Gastrocnemius medialis (tissue), 4 donors: ENCODE measurements at regions not wholly inside any gene's neighbourhood (a gene's known extent, or its start where the extent isn't known, plus 50 kb on each side); places are given as distances from the start of the nearest gene placed in this dataset.
A peak's percentile ranks its signal among the peaks of the same experiment; 100 is the strongest.

Experiments
- ATAC-seq, 2 donors: fragments of 150-250 bp; one replicate each; pipeline ENCODE4 v1.9.1; 2016
- DNase-seq, 2 donors: peaks; one replicate each; pipeline ENCODE4 v3.0.0-alpha.2; 2019
- H3K27ac ChIP-seq, 4 donors: fragments of 200-600 bp; sonication (generic); 1 replicate in 1 of 4; 2 replicates in 3 of 4; pipeline ENCODE4 v1.5.1; 2016 to 2018; ENCODE audit warnings: mild to moderate bottlenecking in 2 of 4, moderate library complexity in 1 of 4
- H3K27me3 ChIP-seq, 3 donors: fragments of 200-600 bp; sonication (generic) in 2 of 3; 1 replicate in 1 of 3; 2 replicates in 2 of 3; pipeline versions ENCODE4 v1.5.1 to v1.6.0; 2016 to 2019; ENCODE audit warnings: mild to moderate bottlenecking in 1 of 3, moderate library complexity in 1 of 3
- H3K36me3 ChIP-seq, 2 donors: fragments of 200-600 bp; sonication (generic) in 1 of 2; one replicate each; pipeline ENCODE4 v1.5.1; 2017 to 2018
- H3K4me1 ChIP-seq, 2 donors: fragments of 200-600 bp; sonication (generic) in 1 of 2; one replicate each; pipeline ENCODE4 v1.5.1; 2016 to 2017; ENCODE audit warnings: mild to moderate bottlenecking in 2 of 2
- H3K4me3 ChIP-seq, 4 donors: fragments of 200-600 bp; sonication (generic) in 3 of 4; 1 replicate in 1 of 4; 2 replicates in 3 of 4; pipeline ENCODE4 v1.5.1; 2016 to 2019; ENCODE audit warnings: mild to moderate bottlenecking in 2 of 4
- H3K9me3 ChIP-seq, 3 donors: fragments of 200-600 bp; sonication (generic) in 2 of 3; 1 replicate in 1 of 3; 2 replicates in 2 of 3; pipeline ENCODE4 v1.5.1; 2016 to 2019
- POLR2A ChIP-seq, 2 donors: fragments of 450-650 bp; IDR thresholded peaks; one replicate each; pipeline ENCODE4 v1.6.1; 2017; ENCODE audit warnings: antibody characterized with exemption in 2 of 2, mild to moderate bottlenecking in 2 of 2, moderate library complexity in 2 of 2
- in situ Hi-C, 4 donors: fragments of 200-750 bp; cut with MboI; loops; one replicate each; pipeline versions ENCODE4 v1.15.0 to v1.8.0; 2017; ENCODE audit warnings: low sequenced_read_pairs in 4 of 4
- intact Hi-C: fragments of 100-400 bp; cut with DNase I; formaldehyde crosslinking; loops from one replicate; pipeline ENCODE4 v1.15.1; 2023; ENCODE audit warnings: low total_unique reads
- TF ChIP-seq, protein P1 (sequence below), 5 experiments: fragments of 450-650 bp in 3 of 5; fragments of 200-600 bp in 2 of 5; sonication (generic) in 2 of 5; IDR thresholded peaks in 4 of 5; conservative IDR thresholded peaks in 1 of 5; 1 replicate in 4 of 5; 2 replicates in 1 of 5; pipeline ENCODE4 v1.5.1; 2016 to 2019; ENCODE audit warnings: antibody characterized with exemption in 5 of 5, mild to moderate bottlenecking in 3 of 5, moderate library complexity in 3 of 5

DNA sequence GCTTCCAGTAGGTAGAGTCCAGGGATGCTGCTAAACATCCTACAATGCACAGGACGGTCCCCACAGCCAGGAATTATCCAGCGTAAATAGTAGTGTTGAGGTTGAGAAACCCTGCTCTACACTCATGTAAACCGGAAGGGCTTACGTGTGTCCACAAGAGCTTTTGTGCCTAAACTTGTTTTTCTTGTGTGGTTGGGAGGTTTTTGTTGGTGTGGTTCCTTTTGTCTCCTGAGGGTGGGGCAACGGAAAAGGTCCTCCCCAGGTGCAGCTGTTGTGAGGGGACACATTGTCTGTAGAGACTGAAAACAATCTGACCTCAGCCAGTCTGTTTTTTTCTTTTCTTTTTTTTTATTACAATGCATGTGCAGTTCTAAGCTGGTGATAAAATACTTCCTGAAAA lies 72.7 kb upstream of the MGAT5 start:
- in situ Hi-C loops, result no loop called here
- H3K27ac ChIP-seq, result peak overlapping the region in 1 of 4 donors; percentile 25
- no peaks in the 10 kb centered on the region for H3K27me3 ChIP-seq
- no peak for TF ChIP-seq POLR2A (IDR thresholded peaks at IDR 0.05)
- intact Hi-C loops, result no loop called here
- H3K36me3 ChIP-seq, result no peaks in the 10 kb centered on the region
- DNase-seq, result no peak
- H3K4me1 ChIP-seq, result peaks cover 0 to 5% of the 10 kb centered on the region in 2 donors
- H3K9me3 ChIP-seq, result no peaks in the 10 kb centered on the region
- H3K4me3 ChIP-seq, result no peak overlapping the region
- no peak for ATAC-seq

DNA sequence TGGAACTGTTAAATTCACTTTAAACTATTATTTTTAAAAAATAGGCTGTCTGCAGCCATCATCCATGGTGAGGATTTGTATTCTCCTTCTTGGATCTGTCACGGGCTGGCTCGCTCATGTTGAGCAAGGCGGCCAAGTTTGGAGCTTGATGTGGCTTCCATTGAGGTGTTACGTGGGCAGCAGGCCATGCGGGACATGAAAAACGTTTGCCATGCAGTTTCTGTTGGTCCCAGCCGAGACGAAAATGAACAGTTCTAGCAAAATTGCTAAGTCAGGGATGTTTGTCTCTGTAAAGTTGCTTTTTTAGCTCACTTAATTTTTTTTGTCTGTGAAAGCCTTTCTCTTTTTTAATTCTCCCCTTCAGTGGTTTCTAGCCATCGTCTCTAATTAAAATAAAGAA lies 70.2 kb upstream of the MGAT5 start:
- Histone ChIP-seq H3K27ac (no peak overlapping the region), H3K4me1 (no peaks in the 10 kb centered on the region), H3K27me3 (no peaks in the 10 kb centered on the region), H3K9me3 (no peaks in the 10 kb centered on the region), H3K4me3 (no peak overlapping the region), H3K36me3 (no peaks in the 10 kb centered on the region)
- no peak for TF ChIP-seq POLR2A (IDR thresholded peaks at IDR 0.05)
- TF ChIP-seq, protein P1, sequence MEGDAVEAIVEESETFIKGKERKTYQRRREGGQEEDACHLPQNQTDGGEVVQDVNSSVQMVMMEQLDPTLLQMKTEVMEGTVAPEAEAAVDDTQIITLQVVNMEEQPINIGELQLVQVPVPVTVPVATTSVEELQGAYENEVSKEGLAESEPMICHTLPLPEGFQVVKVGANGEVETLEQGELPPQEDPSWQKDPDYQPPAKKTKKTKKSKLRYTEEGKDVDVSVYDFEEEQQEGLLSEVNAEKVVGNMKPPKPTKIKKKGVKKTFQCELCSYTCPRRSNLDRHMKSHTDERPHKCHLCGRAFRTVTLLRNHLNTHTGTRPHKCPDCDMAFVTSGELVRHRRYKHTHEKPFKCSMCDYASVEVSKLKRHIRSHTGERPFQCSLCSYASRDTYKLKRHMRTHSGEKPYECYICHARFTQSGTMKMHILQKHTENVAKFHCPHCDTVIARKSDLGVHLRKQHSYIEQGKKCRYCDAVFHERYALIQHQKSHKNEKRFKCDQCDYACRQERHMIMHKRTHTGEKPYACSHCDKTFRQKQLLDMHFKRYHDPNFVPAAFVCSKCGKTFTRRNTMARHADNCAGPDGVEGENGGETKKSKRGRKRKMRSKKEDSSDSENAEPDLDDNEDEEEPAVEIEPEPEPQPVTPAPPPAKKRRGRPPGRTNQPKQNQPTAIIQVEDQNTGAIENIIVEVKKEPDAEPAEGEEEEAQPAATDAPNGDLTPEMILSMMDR (IDR thresholded peaks at IDR 0.05 in 4 of 5, conservative IDR thresholded peaks at IDR 0.05 in 1 of 5), result no peak
- DNase-seq (no peak), ATAC-seq (no peak)
- intact Hi-C loops (no loop called here), in situ Hi-C loops (no loop called here)

DNA sequence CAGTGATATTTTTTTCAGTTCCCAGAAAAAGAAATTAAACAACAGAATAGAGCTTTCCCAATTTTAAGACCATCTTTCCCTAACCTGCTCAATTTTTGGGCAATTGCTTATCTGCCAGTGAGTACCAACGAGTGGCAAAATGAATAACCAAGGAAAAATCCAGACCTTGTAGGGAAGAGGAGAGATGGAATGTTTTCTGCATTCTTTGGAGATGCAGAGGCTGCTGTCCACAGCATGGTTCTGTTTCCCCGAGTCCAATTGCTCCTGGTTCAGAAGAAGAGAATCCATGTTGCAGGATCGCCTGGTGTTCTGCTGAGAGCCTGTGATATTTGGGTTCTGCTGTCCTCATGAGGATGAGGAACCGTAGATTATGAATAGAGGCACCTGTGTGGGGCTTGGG lies 68.2 kb upstream of the MGAT5 start:
- ATAC-seq, result no peak
- Histone ChIP-seq H3K27ac (no peak overlapping the region), H3K9me3 (no peaks in the 10 kb centered on the region), H3K4me3 (no peak overlapping the region), H3K36me3 (no peaks in the 10 kb centered on the region), H3K27me3 (no peaks in the 10 kb centered on the region), H3K4me1 (peaks cover 0 to 10% of the 10 kb centered on the region in 2 donors)
- in situ Hi-C loops (no loop called here), intact Hi-C loops (no loop called here)
- no peak for TF ChIP-seq POLR2A (IDR thresholded peaks at IDR 0.05)
- TF ChIP-seq, protein P1 (IDR thresholded peaks at IDR 0.05 in 4 of 5, conservative IDR thresholded peaks at IDR 0.05 in 1 of 5), result no peak
- DNase-seq, result no peak

DNA sequence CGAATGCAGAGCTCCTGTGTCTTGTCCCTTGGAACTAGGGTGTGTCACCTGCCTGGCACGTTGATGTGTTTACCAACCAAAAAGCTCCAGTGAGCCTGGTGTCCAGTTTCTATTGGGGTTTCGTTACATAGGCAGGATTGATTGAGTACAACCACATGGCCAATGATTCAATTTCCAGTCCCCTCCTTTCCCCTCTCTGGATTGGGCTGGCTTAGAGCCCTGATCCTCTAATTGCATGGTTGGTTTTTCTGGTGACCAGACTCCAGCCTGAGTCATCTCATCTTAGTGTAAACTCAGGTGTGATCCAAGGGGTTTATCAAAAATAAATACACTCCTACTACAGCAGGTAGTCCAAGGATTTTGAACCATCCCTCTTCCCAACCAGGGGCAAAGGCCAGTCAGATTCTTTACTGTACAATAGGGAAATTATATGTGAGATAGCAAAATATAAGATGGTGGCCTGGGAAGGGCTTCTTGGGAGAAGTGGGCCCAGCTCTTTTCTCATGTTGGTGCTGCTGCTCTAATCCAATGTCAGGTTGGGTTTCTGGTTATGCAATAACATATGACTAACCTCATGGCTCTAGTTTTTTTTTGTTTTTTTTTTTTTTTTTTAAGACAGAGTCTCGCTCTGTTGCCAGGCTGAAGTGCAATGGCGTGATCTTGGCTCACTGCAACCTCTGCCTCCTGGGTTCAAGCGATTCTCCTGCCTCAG lies 64.7 kb upstream of the MGAT5 start:
- peaks cover 0 to 10% of the 10 kb centered on the region in 2 donors for H3K4me1 ChIP-seq
- no peaks in the 10 kb centered on the region for H3K9me3 ChIP-seq
- H3K36me3 ChIP-seq, result no peaks in the 10 kb centered on the region
- peak in 1 of 2 donors; percentile 9 for DNase-seq
- ATAC-seq, result peak; percentile 50 to 51
- in situ Hi-C loops, result no loop called here
- no peak overlapping the region for H3K4me3 ChIP-seq
- peak overlapping the region in 1 of 4 donors; percentile 25 for H3K27ac ChIP-seq
- H3K27me3 ChIP-seq, result no peaks in the 10 kb centered on the region
- intact Hi-C loops, result no loop called here
- TF ChIP-seq POLR2A (IDR thresholded peaks at IDR 0.05), result no peak
- TF ChIP-seq, protein P1 (IDR thresholded peaks at IDR 0.05 in 4 of 5, conservative IDR thresholded peaks at IDR 0.05 in 1 of 5), result no peak

DNA sequence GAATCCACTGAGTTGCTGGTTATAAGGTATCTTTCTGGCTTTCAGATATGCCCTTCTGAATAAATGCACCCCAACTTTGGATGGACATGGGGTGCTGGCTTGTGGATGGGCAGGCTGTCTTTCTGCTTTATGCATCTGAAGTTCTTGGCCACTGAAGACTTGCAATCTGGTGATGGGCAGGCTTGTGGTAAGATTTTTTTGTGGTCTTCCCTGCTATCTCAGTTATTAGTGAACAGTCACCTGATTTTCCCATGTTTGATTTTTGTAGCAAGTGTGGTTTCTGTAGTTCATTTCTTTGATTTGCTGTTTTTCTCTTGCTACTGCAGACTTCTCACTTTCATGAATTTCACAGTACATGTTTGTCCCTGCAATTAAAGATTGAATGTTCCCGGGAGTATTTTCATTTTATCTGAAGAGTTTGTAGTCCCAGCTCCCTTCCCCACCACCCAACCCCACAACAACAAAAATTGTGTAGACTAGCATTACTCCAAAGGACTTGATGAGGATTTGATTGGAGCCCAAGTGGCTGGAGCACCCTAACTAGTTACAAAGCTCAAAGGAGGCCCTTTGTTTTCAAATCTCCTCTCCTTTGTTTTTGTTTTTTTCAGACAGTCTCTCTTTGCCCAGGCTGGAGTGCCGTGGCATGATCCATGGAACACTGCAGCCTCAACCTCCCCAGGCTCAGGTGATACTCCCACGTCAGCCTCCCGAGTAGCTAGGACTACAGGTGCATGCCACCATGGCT lies 63.6 kb upstream of the MGAT5 start:
- ATAC-seq, result no peak
- intact Hi-C loops, result no loop called here

More for the DNA sequence above, 63.6 kb upstream of the MGAT5 start:
- TF ChIP-seq, protein P1 (IDR thresholded peaks at IDR 0.05 in 4 of 5, conservative IDR thresholded peaks at IDR 0.05 in 1 of 5), result no peak
- no peak for TF ChIP-seq POLR2A (IDR thresholded peaks at IDR 0.05)
- no peak overlapping the region for H3K27ac ChIP-seq
- H3K27me3 ChIP-seq, result no peaks in the 10 kb centered on the region
- no peak for DNase-seq
- H3K9me3 ChIP-seq, result no peaks in the 10 kb centered on the region
- in situ Hi-C loops, result no loop called here
- no peak overlapping the region for H3K4me3 ChIP-seq
- no peaks in the 10 kb centered on the region for H3K36me3 ChIP-seq
- peaks cover 0 to 10% of the 10 kb centered on the region in 2 donors for H3K4me1 ChIP-seq
